ENCODE measurements at regions not wholly inside any gene's neighbourhood (a gene's known extent, or its start where the extent isn't known, plus 50 kb on each side); places are given as distances from the start of the nearest gene placed in this dataset.

DNA sequence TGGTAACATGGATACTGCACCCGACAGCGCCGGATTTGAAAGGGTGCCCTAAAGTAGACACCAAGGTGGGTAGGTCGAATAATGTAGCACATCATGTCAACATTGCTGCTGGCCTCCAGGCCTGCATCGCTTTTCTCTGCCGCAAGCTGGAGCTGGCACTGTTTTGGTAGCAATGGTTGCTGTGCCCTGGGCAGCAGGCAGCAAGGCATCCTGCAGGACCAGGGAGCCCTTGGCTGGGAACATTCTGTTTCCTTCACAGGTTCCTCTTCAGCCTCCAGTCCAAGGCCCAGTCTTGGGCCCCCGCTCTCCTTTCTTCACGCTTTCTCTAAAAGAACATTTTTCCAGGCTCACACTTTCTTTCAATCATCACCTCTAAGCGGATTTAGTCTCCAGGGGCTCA is 365.8 kb upstream of the JARID2 start:
- RAD21 ChIA-PET (ENCODE audit: low non-redundant PET in 1 of 2, low total read pairs in 2 of 2, uncharacterized antibody in 2 of 2, unreplicated experiment in 2 of 2): no interaction called here
- ATAC-seq (no peak), DNase-seq (ENCODE audit: low read depth, low spot score) (no peak)
- H4K20me1 ChIP-seq (ENCODE audit: insufficient read depth): no peaks in the 10 kb centered on the region
- no peak overlapping the region for H2AFZ ChIP-seq (ENCODE audit: low read depth, low read length, poor library complexity, severe bottlenecking)
- POLR2A ChIA-PET: no interaction called here
- no TSS peak for BruUV-seq (replicated peaks)
- CTCF ChIA-PET: no interaction called here
- no peaks in the 10 kb centered on the region for H3K9me2 ChIP-seq (ENCODE audit: insufficient read depth)
- H3K4me2 ChIP-seq (ENCODE audit: low read length): no peak overlapping the region
- no peaks in the 10 kb centered on the region for H3K9me3 ChIP-seq (ENCODE audit: control insufficient read depth in 1 of 2, insufficient read depth in 1 of 2, low read depth in 1 of 2, low read length in 2 of 2)
- no peak overlapping the region for H3K9ac ChIP-seq (ENCODE audit: low read length)
- no peak overlapping the region for H3K27ac ChIP-seq (ENCODE audit: low read depth, low read length)
- no peaks in the 10 kb centered on the region for H3K36me3 ChIP-seq (ENCODE audit: control insufficient read depth in 1 of 2, insufficient read depth in 2 of 2, low read length in 2 of 2)
- H3K4me1 ChIP-seq (ENCODE audit: control insufficient read depth in 1 of 2, insufficient read depth in 2 of 2, low read length in 2 of 2): peaks cover 0 to 22% of the 10 kb centered on the region in 2 experiments; a peak in 2 of 4 replicates
- H3K4me3 ChIP-seq (replicated peaks in 1 of 2; ENCODE audit: low read depth in 1 of 2, low read length in 2 of 2): no peak overlapping the region
- no peaks in the 10 kb centered on the region for H3K27me3 ChIP-seq (ENCODE audit: insufficient read depth, low read length)
- intact Hi-C loops (cut with micrococcal nuclease): no loop called here
- no peaks in the 10 kb centered on the region for H3K79me2 ChIP-seq (ENCODE audit: insufficient read depth, low read length)
- TF ChIP-seq JUND (IDR thresholded peaks at IDR 0.05): no peak
- TF ChIP-seq, protein P1, sequence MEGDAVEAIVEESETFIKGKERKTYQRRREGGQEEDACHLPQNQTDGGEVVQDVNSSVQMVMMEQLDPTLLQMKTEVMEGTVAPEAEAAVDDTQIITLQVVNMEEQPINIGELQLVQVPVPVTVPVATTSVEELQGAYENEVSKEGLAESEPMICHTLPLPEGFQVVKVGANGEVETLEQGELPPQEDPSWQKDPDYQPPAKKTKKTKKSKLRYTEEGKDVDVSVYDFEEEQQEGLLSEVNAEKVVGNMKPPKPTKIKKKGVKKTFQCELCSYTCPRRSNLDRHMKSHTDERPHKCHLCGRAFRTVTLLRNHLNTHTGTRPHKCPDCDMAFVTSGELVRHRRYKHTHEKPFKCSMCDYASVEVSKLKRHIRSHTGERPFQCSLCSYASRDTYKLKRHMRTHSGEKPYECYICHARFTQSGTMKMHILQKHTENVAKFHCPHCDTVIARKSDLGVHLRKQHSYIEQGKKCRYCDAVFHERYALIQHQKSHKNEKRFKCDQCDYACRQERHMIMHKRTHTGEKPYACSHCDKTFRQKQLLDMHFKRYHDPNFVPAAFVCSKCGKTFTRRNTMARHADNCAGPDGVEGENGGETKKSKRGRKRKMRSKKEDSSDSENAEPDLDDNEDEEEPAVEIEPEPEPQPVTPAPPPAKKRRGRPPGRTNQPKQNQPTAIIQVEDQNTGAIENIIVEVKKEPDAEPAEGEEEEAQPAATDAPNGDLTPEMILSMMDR (IDR thresholded peaks at IDR 0.05 in 2 of 3, conservative IDR thresholded peaks at IDR 0.05 in 1 of 3; ENCODE audit: borderline replicate concordance in 1 of 3, insufficient read depth in 1 of 3, low read depth in 2 of 3, low read length in 2 of 3): no peak
- TF ChIP-seq SIN3A (IDR thresholded peaks at IDR 0.05; ENCODE audit: low read depth): no peak
- no peak for TF ChIP-seq RAD21 (IDR thresholded peaks at IDR 0.05; ENCODE audit: low read depth)
- TF ChIP-seq, protein P2, sequence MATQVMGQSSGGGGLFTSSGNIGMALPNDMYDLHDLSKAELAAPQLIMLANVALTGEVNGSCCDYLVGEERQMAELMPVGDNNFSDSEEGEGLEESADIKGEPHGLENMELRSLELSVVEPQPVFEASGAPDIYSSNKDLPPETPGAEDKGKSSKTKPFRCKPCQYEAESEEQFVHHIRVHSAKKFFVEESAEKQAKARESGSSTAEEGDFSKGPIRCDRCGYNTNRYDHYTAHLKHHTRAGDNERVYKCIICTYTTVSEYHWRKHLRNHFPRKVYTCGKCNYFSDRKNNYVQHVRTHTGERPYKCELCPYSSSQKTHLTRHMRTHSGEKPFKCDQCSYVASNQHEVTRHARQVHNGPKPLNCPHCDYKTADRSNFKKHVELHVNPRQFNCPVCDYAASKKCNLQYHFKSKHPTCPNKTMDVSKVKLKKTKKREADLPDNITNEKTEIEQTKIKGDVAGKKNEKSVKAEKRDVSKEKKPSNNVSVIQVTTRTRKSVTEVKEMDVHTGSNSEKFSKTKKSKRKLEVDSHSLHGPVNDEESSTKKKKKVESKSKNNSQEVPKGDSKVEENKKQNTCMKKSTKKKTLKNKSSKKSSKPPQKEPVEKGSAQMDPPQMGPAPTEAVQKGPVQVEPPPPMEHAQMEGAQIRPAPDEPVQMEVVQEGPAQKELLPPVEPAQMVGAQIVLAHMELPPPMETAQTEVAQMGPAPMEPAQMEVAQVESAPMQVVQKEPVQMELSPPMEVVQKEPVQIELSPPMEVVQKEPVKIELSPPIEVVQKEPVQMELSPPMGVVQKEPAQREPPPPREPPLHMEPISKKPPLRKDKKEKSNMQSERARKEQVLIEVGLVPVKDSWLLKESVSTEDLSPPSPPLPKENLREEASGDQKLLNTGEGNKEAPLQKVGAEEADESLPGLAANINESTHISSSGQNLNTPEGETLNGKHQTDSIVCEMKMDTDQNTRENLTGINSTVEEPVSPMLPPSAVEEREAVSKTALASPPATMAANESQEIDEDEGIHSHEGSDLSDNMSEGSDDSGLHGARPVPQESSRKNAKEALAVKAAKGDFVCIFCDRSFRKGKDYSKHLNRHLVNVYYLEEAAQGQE (IDR thresholded peaks at IDR 0.05; ENCODE audit: low read depth): no peak
- TF ChIP-seq, protein P3, sequence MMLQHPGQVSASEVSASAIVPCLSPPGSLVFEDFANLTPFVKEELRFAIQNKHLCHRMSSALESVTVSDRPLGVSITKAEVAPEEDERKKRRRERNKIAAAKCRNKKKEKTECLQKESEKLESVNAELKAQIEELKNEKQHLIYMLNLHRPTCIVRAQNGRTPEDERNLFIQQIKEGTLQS (IDR thresholded peaks at IDR 0.05): no peak
- TF ChIP-seq EGR1 (IDR thresholded peaks at IDR 0.05; ENCODE audit: low read depth): no peak

Measured in HCT116 (cell line).